NAMALWA (cell line): ENCODE measurements at regions not wholly inside any gene's neighbourhood (a gene's known extent, or its start where the extent isn't known, plus 50 kb on each side); places are given as distances from the start of the nearest gene placed in this dataset.

Source experiments
- DNase-seq: peaks from one replicate; pipeline ENCODE4 v3.0.0-alpha.2; 2015; ENCODE audit warnings: low spot score

- no peak for DNase-seq
Measured at GRCh38 chr4:30939684-30940083, 219.5 kb downstream of the PCDH7 start.

GRCh38 chr4:30941641-30942040 lies 221.5 kb downstream of the PCDH7 start:
- DNase-seq, result no peak

DNA sequence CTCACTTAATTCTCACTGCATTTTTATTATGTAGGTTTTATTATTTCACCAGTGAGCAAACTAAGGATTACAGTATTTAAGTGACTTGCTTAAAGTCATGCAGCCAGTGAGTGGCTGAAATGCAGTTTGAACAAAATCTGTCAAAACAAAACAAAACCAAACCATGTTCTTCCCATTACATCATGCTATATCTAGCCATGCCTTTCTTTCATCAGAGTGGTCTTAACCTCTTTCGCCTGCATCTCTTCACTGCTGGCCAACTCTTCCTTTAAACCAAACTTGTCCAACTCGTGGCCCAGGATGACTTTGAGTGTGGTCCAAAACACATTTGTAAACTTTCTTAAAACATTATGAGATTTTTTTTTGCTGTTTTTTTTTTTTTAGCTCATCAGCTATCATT lies 223.2 kb downstream of the PCDH7 start:
- no peak for DNase-seq

GRCh38 chr4:30945586-30945985 lies 225.4 kb downstream of the PCDH7 start:
- no peak for DNase-seq

- DNase-seq, result no peak
Measured at GRCh38 chr4:30946288-30946687, 226.1 kb downstream of the PCDH7 start.

DNA sequence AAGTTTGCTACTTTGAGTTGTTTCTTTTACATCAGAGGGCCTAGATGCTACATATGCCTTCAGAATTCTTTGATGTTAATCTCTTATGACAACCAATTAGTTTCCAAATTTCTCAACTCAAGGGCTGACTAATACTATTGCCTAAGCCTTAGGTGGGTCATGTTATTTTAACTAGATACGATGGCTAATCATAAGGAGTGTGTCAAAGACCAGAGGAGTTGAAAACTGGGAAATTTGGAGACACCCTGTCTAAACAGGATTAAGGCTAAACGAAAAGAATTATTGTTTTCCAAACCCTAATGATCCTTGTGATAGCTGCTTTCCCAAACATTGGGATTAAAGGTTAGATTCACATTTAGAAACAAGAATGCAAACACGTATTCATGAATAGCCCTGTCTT lies 228.5 kb downstream of the PCDH7 start:
- no peak for DNase-seq

DNA sequence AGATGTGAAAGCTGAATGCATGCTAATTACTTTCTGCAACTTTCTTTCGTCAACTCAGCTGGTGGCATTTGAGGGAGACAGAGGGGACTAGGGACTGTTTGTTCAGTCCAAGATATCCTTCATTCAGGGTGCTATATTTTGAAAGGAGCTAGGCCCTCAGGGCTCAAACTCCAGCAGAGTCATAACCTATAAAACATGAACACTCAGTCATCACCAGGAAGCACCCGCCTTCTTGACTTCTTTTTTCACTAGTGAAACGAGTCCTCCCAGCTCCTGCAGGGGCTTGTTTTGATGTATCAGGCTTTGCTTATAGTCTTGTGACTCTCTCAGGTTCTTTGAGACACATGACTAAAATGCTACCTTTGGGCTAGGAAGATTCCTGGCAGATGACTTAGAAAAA lies 230.6 kb downstream of the PCDH7 start:
- no peak for DNase-seq

DNA sequence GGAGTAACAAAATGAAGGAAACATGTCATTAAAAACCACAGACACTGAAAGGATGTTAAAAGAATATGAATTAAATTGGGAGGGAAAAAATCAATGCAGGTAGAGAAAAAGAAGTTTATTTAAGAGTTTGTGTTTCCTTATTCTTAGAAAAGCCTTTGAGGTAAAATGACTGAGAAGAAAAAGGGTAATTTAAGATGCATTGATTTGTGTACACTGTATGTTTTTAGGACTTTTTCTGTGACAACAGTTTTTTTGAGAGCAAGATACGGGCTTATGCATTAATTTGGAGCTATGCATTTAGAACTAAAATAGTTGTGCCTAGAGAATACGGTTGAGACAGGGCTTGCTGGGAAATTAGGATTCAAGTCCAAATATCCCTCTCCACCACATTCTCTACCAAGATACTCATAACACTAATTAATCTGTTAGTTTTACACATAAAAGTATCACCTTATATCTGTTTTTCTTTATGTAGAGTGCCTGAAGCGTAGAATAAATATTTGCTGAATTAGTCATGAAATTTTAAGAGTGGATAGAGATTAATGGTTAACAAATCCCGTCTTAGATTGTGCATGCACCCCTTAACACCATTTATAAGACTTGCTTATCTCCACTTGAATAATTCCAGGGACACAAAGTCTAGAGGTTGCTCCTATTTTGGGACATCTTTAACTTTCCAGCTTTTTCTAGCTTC lies 232.5 kb downstream of the PCDH7 start:
- DNase-seq, result no peak

DNA sequence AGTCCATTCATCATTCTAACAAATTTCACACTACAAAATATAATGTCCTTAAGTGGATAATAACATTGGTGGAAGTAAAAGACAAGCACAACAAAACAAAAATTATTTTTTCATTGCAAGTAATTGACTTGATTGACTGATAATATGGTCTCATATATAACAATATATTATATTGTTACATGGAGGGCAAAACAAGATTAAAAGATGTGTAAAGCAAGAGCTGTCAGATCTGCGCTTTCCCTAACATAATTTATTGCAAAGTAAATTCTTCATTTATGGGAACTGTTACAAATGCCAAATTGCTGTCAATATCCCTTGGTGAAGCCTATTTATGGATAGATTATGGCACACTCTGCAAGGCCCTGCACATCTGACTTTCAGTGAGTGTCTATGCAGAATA lies 233.6 kb downstream of the PCDH7 start:
- no peak for DNase-seq

DNA sequence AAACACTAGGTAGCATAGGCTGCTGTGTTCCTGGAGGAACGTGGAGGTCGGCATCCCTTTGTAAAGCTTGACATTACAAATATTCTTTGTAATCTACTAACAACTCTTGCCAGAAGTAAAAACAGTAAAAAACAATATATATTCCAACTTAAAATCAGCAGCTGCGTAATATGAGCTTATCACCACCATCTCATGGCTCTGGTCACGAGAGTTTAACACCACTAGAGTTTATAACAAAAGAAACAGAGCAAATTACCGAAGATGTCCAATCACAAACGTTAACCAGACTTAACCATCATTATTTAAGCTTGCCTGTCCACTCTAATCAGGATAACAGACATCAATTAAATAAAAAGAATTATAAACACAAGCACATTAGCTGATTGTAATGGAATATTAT lies 236.7 kb downstream of the PCDH7 start:
- DNase-seq, result no peak

- DNase-seq, result no peak
Measured at GRCh38 chr4:30957706-30958105, 237.5 kb downstream of the PCDH7 start.

DNA sequence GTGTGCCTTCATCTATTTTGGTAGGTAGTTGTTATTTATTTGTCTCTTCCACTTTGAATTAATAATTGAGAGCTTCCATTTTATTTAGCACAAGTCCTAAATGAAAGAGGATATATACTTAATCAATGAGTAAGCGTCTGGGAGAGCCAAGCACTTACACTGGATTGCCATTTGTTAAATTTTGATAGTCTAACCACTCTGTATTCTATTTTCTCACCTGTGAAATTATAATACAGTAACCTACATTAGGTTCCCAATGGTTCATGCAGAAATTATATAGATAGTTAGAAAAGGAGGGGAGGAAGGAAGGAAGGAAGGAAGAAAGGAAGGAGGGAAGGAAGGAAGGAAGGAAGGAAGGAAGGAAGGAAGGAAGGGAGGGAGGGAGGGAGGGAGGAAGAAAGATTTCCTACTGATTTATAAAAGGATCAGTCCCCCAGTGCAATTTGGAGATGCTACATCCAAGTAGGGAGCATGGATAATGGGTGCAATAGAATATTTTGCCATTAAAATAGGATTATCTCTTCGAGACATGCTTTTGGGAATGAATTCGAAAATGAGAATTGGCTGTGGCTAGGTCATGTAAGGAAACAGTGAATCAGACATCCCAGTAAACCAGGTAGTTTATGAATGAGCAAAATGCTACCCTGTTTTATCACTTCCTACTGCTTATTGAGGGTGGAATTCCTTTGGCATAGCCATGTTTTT lies 239.8 kb downstream of the PCDH7 start:
- DNase-seq, result no peak

GRCh38 chr4:30962939-30963338 lies 242.8 kb downstream of the PCDH7 start:
- DNase-seq, result no peak

- DNase-seq, result no peak
Measured at GRCh38 chr4:30968926-30969325, 248.8 kb downstream of the PCDH7 start.

DNA sequence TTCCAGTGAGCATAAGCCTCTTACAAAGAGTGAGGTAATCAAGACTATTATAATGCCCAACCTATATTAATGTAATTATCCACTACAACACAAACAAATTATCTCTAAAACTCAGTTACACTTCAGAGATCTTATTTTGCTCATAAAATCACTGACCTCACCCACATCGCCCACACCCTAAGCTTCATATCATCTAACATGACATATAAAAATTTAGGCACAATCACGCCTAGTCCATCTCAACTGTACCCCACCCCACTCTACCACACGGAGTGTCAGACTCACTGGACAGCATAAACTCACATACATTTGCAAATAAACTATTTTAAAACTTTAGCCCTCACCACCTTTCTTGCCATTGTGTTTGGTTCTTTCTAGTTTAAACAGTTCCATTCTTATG lies 252.4 kb downstream of the PCDH7 start:
- no peak for DNase-seq

DNA sequence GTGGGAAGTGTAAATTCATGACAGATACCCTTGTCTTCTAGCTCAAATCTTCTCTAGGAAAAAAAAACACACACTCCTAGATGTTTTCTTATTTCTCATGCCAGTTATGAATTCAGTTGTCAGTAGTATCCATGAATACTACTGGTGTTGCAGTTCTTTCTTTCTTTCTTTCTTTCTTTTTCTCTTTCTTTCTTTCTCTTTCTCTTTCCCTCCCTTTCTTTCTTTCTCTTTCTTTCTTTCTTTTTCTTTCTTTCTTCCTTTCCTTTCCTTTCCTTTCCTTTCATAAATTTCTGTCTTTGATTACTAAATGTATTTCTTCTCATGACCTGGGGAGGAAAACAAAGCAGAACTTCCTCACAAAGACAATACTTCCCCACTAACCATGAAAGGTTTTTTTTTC lies 253.8 kb downstream of the PCDH7 start:
- no peak for DNase-seq

GRCh38 chr4:30979402-30979801 lies 259.2 kb downstream of the PCDH7 start:
- no peak for DNase-seq

DNA sequence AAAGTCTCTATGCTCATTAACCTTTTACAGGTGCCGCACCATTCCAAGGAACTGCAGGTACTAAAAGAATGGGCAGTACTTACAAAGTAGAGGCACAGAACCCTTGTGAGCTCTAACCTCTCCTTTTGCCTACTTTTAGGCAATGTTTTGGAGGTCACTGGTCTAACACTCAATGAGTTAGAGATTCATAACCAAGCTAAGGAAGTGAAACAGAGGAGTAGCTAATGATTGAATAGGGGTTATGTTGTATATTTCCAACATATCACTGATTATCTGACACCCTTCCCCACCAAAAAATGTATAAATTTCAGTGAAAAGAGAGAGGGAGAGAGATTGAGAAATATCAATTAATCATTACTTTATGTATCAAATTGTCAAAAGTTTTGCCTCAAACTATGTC lies 269.3 kb downstream of the PCDH7 start:
- no peak for DNase-seq

- no peak for DNase-seq
Measured at GRCh38 chr4:30996841-30997240, 276.7 kb downstream of the PCDH7 start.

DNA sequence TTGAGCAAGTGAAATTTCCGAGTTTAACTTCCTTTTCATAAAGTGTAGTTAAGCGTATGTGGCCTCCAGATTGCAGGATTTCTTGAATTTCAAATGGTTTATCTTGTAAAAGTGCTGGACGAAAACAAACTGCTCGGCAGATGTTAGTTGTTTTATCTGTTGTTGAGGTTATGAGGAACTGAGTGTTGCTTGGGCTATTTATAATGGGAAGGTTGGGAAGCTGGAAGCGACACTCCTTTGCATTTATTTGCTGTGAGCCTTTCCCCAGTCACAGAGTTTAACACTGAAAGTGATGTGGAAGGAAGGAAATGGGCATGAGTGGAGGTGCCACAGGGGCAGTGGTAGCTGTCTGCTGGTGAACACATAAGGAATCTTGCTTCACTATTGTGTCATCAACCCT lies 284.9 kb downstream of the PCDH7 start:
- no peak for DNase-seq

GRCh38 chr4:31007858-31008257 lies 287.7 kb downstream of the PCDH7 start:
- DNase-seq, result no peak

DNA sequence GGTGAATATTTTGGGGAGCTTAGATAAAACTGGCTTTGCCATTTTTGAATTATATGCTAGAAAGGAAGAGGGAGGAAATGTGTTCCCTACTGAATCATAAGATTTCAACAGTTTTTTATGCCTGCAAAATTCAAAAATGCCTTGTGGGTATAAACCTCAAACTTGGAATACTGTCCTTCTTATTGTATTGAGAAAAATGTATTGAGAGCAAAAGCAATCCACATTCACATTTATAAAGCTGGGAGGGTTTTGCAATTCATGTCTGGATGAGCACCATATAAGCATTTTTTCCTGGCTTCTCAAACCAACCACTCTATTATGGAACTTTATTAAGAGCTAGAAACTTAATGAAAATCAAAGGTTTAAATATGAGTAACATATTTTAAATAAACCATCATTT lies 289.8 kb downstream of the PCDH7 start:
- DNase-seq, result no peak

- DNase-seq, result no peak
Measured at GRCh38 chr4:31015123-31015522, 295.0 kb downstream of the PCDH7 start.
